HAP-1 (cell line): ENCODE measurements at regions not wholly inside any gene's neighbourhood (a gene's known extent, or its start where the extent isn't known, plus 50 kb on each side); places are given as distances from the start of the nearest gene placed in this dataset.
"Not testable (repeated sequence)": the region's sequence is repeated elsewhere in the genome, so short reads cannot be mapped to it uniquely, and the experiment has no call there.

Experiments
- DNase-seq, 2 experiments: peaks; one replicate each; pipeline ENCODE4 v3.0.0-alpha.2; 2016 to 2020; ENCODE audit warnings: low spot score in 2 of 2
- H3K27me3 ChIP-seq: fragments of 250-450 bp; sonication (Bioruptor Pico); 2 replicates; pipeline ENCODE4 v1.5.1; 2020; ENCODE audit warnings: low read depth, mild to moderate bottlenecking, moderate library complexity
- H3K36me3 ChIP-seq: fragments of 250-450 bp; sonication (Bioruptor Pico); replicated peaks from 2 replicates; pipeline ENCODE4 v1.5.1; 2020; ENCODE audit warnings: mild to moderate bottlenecking
- H3K4me1 ChIP-seq: fragments of 250-450 bp; sonication (Bioruptor Pico); 2 replicates; pipeline ENCODE4 v1.5.1; 2020; ENCODE audit warnings: mild to moderate bottlenecking
- H3K4me3 ChIP-seq: fragments of 250-450 bp; sonication (Bioruptor Pico); 2 replicates; pipeline ENCODE4 v1.5.1; 2020; ENCODE audit warnings: mild to moderate bottlenecking, moderate library complexity
- H3K9me3 ChIP-seq: fragments of 250-450 bp; sonication (Bioruptor Pico); 2 replicates; pipeline ENCODE4 v1.5.1; 2020; ENCODE audit warnings: mild to moderate bottlenecking, moderate library complexity
- in situ Hi-C: fragments of 300-500 bp; cut with MboI; formaldehyde crosslinking; loops from 3 replicates; pipeline ENCODE4 v1.14.3; 2020; ENCODE audit warnings: low sequenced_read_pairs, inconsistent platforms, mixed read lengths

GRCh38 chr4:54390670-54391069, 161.6 kb downstream of the PDGFRA start:
- H3K9me3 ChIP-seq: no peaks in the 10 kb centered on the region
- DNase-seq: no peak
- in situ Hi-C loops: no loop called here

GRCh38 chr4:54391104-54391503, 162.0 kb downstream of the PDGFRA start:
- Histone ChIP-seq H3K36me3 (no peaks in the 10 kb centered on the region), H3K9me3 (no peaks in the 10 kb centered on the region), H3K27me3 (no peaks in the 10 kb centered on the region), H3K4me1 (no peaks in the 10 kb centered on the region), H3K4me3 (no peak overlapping the region)
- in situ Hi-C loops: no loop called here
- no peak for DNase-seq

More at GRCh38 chr4:54390670-54391069, 161.6 kb downstream of the PDGFRA start:
- Histone ChIP-seq H3K4me1 (no peaks in the 10 kb centered on the region), H3K36me3 (no peaks in the 10 kb centered on the region), H3K27me3 (no peaks in the 10 kb centered on the region), H3K4me3 (no peak overlapping the region)

GRCh38 chr4:54392479-54392878, 163.4 kb downstream of the PDGFRA start:
- in situ Hi-C loops: no loop called here
- Histone ChIP-seq H3K27me3 (no peaks in the 10 kb centered on the region), H3K9me3 (no peaks in the 10 kb centered on the region), H3K4me3 (no peak overlapping the region), H3K36me3 (no peaks in the 10 kb centered on the region), H3K4me1 (no peaks in the 10 kb centered on the region)
- DNase-seq: no peak

DNA sequence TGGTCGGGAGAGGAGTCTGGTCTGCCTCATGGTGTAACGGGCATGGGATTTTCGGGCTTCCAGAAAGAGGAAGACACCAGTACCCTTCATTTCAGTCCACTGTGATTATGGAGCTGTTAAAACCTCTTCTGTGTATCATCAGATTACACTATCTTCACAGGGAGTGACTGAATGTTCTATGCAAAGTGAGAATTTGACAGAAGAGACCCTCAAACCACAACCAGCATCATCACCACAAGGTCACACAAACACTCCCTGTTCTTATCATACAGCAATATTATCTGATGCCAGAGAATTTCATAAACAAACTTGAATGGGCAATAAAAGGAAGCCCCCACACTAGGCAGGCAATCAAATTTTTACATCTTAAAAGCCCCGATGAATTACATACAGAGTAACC, 164.2 kb downstream of the PDGFRA start:
- in situ Hi-C loops: no loop called here

GRCh38 chr4:54395013-54395527, 166.0 kb downstream of the PDGFRA start:
- peaks cover 11% of the 10 kb centered on the region for H3K27me3 ChIP-seq
- no peaks in the 10 kb centered on the region for H3K4me1 ChIP-seq
- H3K9me3 ChIP-seq: no peaks in the 10 kb centered on the region
- DNase-seq: no peak
- no peak overlapping the region for H3K4me3 ChIP-seq
- in situ Hi-C loops: no loop called here
- H3K36me3 ChIP-seq: no peaks in the 10 kb centered on the region

More for the DNA sequence above, 164.2 kb downstream of the PDGFRA start:
- H3K4me1 ChIP-seq: no peaks in the 10 kb centered on the region
- no peaks in the 10 kb centered on the region for H3K9me3 ChIP-seq
- H3K36me3 ChIP-seq: no peaks in the 10 kb centered on the region
- no peak overlapping the region for H3K4me3 ChIP-seq
- no peaks in the 10 kb centered on the region for H3K27me3 ChIP-seq
- no peak for DNase-seq

DNA sequence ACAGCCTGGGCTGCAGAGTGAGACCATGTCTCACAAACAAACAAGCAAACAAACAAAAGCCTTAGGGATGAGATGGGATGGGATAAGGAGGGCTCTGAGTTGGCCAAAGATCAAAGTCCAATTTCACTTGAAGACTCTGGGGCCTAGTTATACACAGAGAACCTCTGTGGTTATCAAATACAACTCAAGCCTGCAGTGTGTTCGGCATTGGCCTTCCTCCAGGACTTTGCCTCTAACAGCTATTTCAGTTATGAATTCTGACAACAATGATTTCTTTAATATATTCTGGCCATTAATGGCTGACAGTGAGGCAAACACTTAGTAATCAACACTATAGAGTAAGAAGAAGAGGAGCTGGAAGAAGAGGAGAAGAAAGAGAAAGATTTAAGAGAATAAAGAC, 171.1 kb downstream of the PDGFRA start:
- H3K27me3 ChIP-seq: peaks cover 11% of the 10 kb centered on the region
- H3K4me1 ChIP-seq: no peaks in the 10 kb centered on the region
- no peak overlapping the region for H3K4me3 ChIP-seq
- DNase-seq: no peak
- no peaks in the 10 kb centered on the region for H3K36me3 ChIP-seq
- in situ Hi-C loops: no loop called here
- H3K9me3 ChIP-seq: no peaks in the 10 kb centered on the region

DNA sequence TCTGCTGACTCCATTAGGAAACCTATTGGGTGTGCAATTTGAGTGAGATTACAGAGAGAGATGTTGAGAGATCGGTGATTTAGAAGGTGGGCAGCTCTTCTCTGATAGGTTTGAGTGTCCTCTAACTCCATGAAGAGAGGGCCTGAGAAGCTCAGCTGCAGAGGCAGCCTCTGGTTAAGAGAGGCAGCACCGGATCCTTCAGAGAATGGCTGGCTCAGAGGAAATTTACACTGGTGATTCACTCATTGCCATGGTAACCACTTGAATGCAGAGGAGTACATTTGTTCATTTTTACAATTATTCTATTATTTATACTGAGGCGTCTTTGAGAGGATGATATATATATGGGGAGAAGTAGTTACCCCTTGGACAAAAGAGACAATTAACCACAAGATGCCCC, 171.7 kb downstream of the PDGFRA start:
- in situ Hi-C loops: no loop called here
- DNase-seq: no peak
- H3K9me3 ChIP-seq: no peaks in the 10 kb centered on the region

GRCh38 chr4:54402880-54403480, 173.9 kb downstream of the PDGFRA start:
- Histone ChIP-seq H3K9me3 (no peaks in the 10 kb centered on the region), H3K4me1 (no peaks in the 10 kb centered on the region), H3K36me3 (no peaks in the 10 kb centered on the region), H3K4me3 (no peak overlapping the region), H3K27me3 (peaks cover 14% of the 10 kb centered on the region)
- in situ Hi-C loops: no loop called here
- DNase-seq: no peak

More for the DNA sequence above, 171.7 kb downstream of the PDGFRA start:
- H3K4me1 ChIP-seq: no peaks in the 10 kb centered on the region
- H3K4me3 ChIP-seq: no peak overlapping the region
- H3K27me3 ChIP-seq: peaks cover 11% of the 10 kb centered on the region
- H3K36me3 ChIP-seq: no peaks in the 10 kb centered on the region

DNA sequence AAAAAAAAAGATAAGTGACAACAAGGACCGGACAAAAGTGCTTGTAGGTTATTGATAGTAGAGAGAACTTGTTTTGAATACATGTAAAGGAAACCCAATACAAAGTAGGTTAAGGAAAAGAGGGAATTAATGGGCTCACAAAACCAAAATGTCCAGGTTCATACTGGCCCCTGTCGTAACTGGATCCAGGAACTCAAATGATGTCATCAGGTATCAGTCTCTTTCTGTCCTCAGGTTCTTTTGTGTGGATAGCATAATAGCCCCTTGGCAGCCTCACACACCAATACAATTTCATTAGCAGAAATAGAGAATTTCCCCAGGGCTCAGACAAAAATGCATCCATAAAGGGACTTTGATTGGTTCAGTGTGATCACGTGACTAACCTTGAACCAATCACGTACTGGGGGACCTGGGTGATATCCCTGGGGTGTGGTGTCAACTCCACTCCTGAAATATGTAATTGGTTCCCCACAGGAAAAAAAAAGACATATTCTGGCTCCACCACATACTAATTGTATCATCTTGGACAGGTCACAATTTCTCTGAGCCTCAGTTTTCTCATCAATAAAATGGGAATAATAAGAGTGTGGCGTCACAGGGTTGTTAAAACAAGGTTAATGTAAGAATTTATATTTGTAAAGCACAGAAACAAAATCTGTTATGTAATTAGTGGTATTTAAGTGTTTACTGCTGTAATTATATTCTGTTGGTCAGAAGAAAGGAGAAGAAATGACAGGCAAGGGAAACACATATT, 174.8 kb downstream of the PDGFRA start:
- Histone ChIP-seq H3K36me3 (no peaks in the 10 kb centered on the region), H3K27me3 (peaks cover 9% of the 10 kb centered on the region)
- in situ Hi-C loops: no loop called here

DNA sequence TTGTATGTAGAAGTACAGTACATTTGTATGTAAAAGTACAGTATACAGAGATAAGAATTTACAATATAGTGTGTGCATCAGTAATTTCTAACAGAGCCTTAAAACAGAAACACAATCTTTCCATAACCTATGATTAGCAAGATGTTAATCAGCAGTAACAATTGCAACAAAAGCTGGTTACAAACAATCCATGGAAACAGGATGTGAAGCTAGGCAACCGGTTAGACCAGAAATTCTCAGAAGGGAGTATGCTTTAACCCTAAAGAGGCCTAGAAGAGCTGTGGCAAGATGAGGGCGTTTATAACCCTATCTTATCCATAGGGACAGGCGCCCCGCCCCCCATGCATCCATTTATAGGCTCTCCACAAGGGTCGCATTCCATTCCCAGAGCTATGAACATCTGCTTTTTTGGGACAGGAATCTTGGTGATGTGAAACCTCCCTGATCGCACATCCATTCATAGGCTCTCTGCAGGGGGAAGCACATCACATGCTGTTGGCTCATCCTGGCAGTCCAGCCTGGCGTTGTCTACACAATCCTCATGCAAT, 180.3 kb downstream of the PDGFRA start:
- H3K4me1 ChIP-seq, in situ Hi-C loops, H3K4me3 ChIP-seq, H3K27me3 ChIP-seq, H3K9me3 ChIP-seq, DNase-seq, H3K36me3 ChIP-seq: not testable (repeated sequence)

More for the DNA sequence above, 174.8 kb downstream of the PDGFRA start:
- Histone ChIP-seq H3K4me3 (no peak overlapping the region), H3K9me3 (no peaks in the 10 kb centered on the region), H3K4me1 (no peaks in the 10 kb centered on the region)
- no peak for DNase-seq

DNA sequence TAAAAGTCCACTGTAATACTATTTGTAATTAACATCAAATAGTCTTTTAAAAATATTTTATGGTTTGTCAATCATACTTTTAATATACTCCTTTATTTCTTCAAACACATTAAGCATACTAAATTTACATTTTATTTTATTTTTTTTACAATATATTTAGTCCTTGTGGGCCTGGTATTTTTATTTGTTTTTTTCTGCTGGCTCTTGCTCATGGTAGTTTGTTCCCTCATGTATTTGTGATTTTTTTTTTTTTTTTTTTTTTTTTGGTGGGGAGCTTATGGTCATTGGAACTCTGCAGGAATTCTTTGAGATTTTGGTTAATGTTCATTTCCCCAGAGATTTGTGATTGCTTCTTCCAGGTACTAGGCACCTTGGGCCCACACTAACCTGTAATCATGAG, 185.5 kb downstream of the PDGFRA start:
- in situ Hi-C loops: no loop called here
- H3K9me3 ChIP-seq: no peaks in the 10 kb centered on the region
- no peaks in the 10 kb centered on the region for H3K36me3 ChIP-seq
- no peaks in the 10 kb centered on the region for H3K27me3 ChIP-seq
- H3K4me1 ChIP-seq: no peaks in the 10 kb centered on the region
- no peak for DNase-seq
- H3K4me3 ChIP-seq: no peak overlapping the region

DNA sequence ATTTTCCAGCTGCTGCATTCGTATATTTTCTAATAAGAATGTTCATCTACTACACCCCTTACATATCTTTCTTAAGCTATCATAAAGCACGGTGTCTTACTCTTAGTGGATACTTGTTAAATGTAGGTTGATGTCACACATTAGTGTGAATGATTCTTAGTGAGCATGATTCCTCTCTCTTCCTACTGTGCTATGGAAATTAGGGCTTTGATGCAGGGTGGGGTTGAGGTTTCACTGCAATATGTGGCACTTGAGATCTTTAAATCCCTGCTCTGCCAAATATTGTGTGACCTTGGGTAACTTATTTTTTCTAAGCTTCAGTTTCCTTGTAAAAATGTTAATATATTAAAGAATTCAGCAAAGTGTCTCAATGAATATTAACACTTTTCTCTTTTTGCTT, 188.4 kb downstream of the PDGFRA start:
- Histone ChIP-seq H3K27me3 (0 out of 2 replicates have a peak, but pooled peaks cover 3% of the 10 kb centered on the region), H3K9me3 (no peaks in the 10 kb centered on the region), H3K4me3 (no peak overlapping the region), H3K4me1 (no peaks in the 10 kb centered on the region), H3K36me3 (no peaks in the 10 kb centered on the region)
- in situ Hi-C loops: no loop called here
- DNase-seq: no peak

GRCh38 chr4:54418468-54418867, 189.4 kb downstream of the PDGFRA start:
- no peak overlapping the region for H3K4me3 ChIP-seq
- H3K4me1 ChIP-seq: no peaks in the 10 kb centered on the region
- H3K36me3 ChIP-seq: no peaks in the 10 kb centered on the region
- in situ Hi-C loops: no loop called here
- H3K9me3 ChIP-seq: no peaks in the 10 kb centered on the region
- peaks cover 3% of the 10 kb centered on the region; the same call in 1 of the 2 replicates for H3K27me3 ChIP-seq
- no peak for DNase-seq

- no peak for DNase-seq
- H3K4me3 ChIP-seq: no peak overlapping the region
- no peaks in the 10 kb centered on the region for H3K36me3 ChIP-seq
- H3K27me3 ChIP-seq: peaks cover 40% of the 10 kb centered on the region
- no peaks in the 10 kb centered on the region for H3K9me3 ChIP-seq
- no peaks in the 10 kb centered on the region for H3K4me1 ChIP-seq
- in situ Hi-C loops: no loop called here
Measured at GRCh38 chr4:54423066-54423465, 194.0 kb downstream of the PDGFRA start.
